ENCODE measurements at regions not wholly inside any gene's neighbourhood (a gene's known extent, or its start where the extent isn't known, plus 50 kb on each side); places are given as distances from the start of the nearest gene placed in this dataset.

DNA sequence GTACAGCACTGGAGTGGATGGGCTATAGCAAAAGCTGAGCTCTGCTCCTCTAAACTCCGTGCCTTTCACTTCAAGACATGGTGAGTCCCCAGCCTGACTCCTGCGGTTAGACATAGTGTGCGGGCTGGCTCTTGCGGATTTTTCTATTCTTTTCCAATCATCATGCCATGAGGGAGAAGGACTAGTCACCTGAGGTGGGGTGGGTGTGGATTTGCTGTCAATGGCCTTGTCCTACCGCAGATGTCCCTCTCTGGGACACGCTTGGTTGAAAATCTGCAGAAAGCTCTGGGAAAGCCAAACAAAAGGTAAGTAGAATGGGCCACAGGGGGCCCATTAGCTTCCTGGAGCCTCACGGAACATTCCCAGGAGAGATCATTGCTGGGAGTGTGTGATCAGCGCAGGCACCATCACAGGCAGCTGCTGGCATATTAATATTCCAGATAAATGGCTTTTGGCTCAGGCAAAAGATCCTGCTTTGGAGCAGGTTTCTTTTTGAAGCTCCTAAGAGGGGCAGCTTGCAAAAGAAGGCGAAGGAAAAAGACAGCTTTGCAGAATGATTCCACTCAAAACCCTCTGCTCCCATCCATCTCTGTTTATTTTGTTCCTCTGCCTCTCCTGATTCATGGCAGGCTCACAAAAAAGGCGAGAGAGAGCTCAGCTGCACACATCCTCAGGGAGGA, 509.0 kb upstream of the ZMIZ1 start:
- Histone ChIP-seq H3K4me3 (no peak overlapping the region), H3K36me3 (no peaks in the 10 kb centered on the region), H3K4me1 (ENCODE audit: control insufficient read depth in 1 of 2, low read depth in 2 of 2) (peaks cover 0 to 8% of the 10 kb centered on the region in 2 donors), H3K9me3 (peaks cover 2% of the 10 kb centered on the region), H3K27me3 (replicated peaks; ENCODE audit: insufficient read depth) (no peaks in the 10 kb centered on the region), H3K27ac (no peak overlapping the region)
- ATAC-seq (ENCODE audit: insufficient number of reproducible peaks, low FRiP score, low read depth) (no peak), DNase-seq (ENCODE audit: low spot score) (no peak)
- TF ChIP-seq, protein P1, sequence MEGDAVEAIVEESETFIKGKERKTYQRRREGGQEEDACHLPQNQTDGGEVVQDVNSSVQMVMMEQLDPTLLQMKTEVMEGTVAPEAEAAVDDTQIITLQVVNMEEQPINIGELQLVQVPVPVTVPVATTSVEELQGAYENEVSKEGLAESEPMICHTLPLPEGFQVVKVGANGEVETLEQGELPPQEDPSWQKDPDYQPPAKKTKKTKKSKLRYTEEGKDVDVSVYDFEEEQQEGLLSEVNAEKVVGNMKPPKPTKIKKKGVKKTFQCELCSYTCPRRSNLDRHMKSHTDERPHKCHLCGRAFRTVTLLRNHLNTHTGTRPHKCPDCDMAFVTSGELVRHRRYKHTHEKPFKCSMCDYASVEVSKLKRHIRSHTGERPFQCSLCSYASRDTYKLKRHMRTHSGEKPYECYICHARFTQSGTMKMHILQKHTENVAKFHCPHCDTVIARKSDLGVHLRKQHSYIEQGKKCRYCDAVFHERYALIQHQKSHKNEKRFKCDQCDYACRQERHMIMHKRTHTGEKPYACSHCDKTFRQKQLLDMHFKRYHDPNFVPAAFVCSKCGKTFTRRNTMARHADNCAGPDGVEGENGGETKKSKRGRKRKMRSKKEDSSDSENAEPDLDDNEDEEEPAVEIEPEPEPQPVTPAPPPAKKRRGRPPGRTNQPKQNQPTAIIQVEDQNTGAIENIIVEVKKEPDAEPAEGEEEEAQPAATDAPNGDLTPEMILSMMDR (IDR thresholded peaks at IDR 0.05): no peak

DNA sequence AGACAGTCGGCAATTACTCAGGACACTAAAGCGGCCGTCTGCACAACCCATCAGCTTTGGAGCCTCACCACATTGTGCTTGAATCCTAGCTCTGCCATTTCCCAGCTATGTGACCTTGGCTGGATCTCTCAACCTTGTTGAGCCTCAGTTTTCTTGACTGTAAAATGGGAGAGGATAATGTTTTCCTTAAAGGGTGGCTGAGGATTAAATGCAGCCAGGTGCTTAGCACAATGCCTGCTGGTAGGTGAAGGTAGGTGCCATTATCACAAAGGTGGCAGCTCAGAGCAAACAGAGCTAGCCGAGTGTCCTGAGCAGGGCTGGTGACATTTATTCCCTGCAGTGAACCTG, 508.5 kb upstream of the ZMIZ1 start:
- Histone ChIP-seq H3K4me1 (ENCODE audit: control insufficient read depth in 1 of 2, low read depth in 2 of 2) (peaks cover 0 to 8% of the 10 kb centered on the region in 2 donors), H3K9me3 (peaks cover 2% of the 10 kb centered on the region), H3K4me3 (no peak overlapping the region), H3K36me3 (no peaks in the 10 kb centered on the region), H3K27me3 (replicated peaks; ENCODE audit: insufficient read depth) (no peaks in the 10 kb centered on the region), H3K27ac (no peak overlapping the region)
- DNase-seq (ENCODE audit: low spot score) (no peak), ATAC-seq (ENCODE audit: insufficient number of reproducible peaks, low FRiP score, low read depth) (no peak)
- TF ChIP-seq, protein P1 (IDR thresholded peaks at IDR 0.05): no peak

DNA sequence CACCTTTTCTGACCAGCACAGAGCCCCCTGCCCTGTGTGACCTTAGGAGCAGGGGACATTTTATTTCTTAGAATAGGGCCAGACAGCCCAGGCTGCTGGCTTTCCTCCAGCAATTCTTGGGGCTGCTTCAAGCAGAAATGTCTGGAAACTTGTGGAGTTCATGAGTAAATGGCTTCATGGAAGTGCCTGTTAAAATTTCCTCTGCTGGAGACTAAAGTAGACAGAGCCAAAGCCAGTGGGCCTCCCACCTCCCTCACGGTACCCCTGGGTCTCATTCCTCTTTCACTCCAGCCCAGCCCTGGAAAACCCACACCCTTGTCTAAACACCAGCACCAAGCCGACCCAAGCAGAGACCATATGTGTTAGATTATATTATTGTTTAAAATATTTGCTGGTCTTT, 505.5 kb upstream of the ZMIZ1 start:
- ATAC-seq (ENCODE audit: insufficient number of reproducible peaks, low FRiP score, low read depth) (no peak), DNase-seq (ENCODE audit: low spot score) (no peak)
- no peak overlapping the region for H3K4me3 ChIP-seq
- H3K27me3 ChIP-seq (replicated peaks; ENCODE audit: insufficient read depth): no peaks in the 10 kb centered on the region
- no peaks in the 10 kb centered on the region for H3K36me3 ChIP-seq
- H3K27ac ChIP-seq: no peak overlapping the region
- H3K9me3 ChIP-seq: no peaks in the 10 kb centered on the region
- H3K4me1 ChIP-seq (ENCODE audit: control insufficient read depth in 1 of 2, low read depth in 2 of 2): peaks cover 0 to 8% of the 10 kb centered on the region in 2 donors
- TF ChIP-seq, protein P1 (IDR thresholded peaks at IDR 0.05): no peak

DNA sequence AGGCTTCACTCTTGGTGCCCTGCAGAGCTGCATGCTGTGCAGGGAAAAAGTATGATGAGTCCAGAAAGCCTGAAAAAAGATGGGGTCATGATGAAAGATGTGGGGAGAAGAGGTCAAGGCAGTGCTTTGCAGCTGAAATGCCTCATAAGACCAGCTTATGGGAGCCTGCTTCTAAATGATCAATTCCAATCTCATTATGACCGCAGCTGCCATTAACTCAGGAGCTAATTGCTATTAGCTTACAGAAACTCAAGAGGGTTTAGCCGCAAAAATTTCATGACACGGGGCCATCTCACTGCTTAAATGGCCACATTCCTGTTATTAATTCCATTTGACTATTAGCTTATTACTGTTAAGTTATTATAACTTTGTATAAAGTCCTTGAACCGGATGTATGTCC, 502.9 kb upstream of the ZMIZ1 start:
- H3K27me3 ChIP-seq (replicated peaks; ENCODE audit: insufficient read depth): no peaks in the 10 kb centered on the region
- H3K9me3 ChIP-seq: no peaks in the 10 kb centered on the region
- DNase-seq (ENCODE audit: low spot score) (no peak), ATAC-seq (ENCODE audit: insufficient number of reproducible peaks, low FRiP score, low read depth) (no peak)
- no peaks in the 10 kb centered on the region for H3K36me3 ChIP-seq
- no peak overlapping the region for H3K27ac ChIP-seq
- H3K4me1 ChIP-seq (ENCODE audit: control insufficient read depth in 1 of 2, low read depth in 2 of 2): peaks cover 0 to 8% of the 10 kb centered on the region in 2 donors
- H3K4me3 ChIP-seq: no peak overlapping the region
- TF ChIP-seq, protein P1 (IDR thresholded peaks at IDR 0.05): no peak

DNA sequence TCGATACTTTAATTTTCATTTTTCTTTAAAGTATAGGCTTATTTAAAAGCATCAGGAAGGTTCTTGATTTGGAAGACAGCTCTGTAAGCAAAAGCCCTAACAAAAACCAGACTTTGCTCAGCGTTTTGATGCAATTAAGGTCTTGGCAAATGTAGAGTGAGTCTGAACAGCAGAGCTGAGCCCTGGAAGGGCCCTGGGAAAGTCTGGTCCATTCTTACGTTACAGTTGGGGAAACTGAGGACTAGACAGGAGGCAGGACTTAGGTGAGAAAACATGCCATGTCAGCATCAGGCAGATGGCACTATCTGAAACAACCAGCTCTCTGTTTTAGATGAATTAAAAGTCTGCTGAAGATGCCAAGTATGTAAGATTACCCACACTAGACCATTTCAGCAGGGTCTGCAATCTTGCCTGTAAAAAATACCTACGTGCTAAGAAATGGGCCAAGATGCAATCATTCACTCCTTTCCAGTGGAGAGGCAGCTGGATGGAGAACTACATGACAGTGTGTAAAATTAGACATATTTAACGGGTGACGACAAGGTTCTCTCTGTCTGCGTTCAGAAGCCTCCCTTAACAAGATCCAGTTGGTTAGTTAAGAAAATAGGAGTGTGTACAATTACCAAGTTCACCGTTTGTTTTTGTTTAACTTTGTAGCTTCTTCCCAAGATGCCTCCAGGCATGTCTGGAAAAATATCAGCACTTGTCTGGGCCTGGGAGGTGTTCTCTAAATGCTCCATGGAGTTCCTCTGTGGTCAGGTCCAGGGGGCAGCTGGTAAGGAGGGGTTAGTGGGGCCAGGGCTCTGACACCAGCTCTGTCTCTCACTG, 502.3 kb upstream of the ZMIZ1 start:
- Histone ChIP-seq H3K4me1 (ENCODE audit: control insufficient read depth in 1 of 2, low read depth in 2 of 2) (peaks cover 0 to 8% of the 10 kb centered on the region in 2 donors), H3K9me3 (no peaks in the 10 kb centered on the region), H3K27me3 (replicated peaks; ENCODE audit: insufficient read depth) (no peaks in the 10 kb centered on the region), H3K27ac (no peak overlapping the region), H3K4me3 (no peak overlapping the region), H3K36me3 (no peaks in the 10 kb centered on the region)
- DNase-seq (ENCODE audit: low spot score): no peak
- ATAC-seq (ENCODE audit: insufficient number of reproducible peaks, low FRiP score, low read depth): no peak
- TF ChIP-seq, protein P1 (IDR thresholded peaks at IDR 0.05): no peak

All from thoracic aorta (tissue), 2 donors.